C1 segment of cervical spinal cord (tissue), 14 donors: ENCODE measurements at regions not wholly inside any gene's neighbourhood (a gene's known extent, or its start where the extent isn't known, plus 50 kb on each side); places are given as distances from the start of the nearest gene placed in this dataset.

Experiments
- DNase-seq, 14 donors: peaks; one replicate each; lab custom pipeline; 2025; lab: John Stamatoyannopoulos, UW

GRCh38 chr13:64471916-64472315, 2758.2 kb downstream of the PCDH9 start:
- no peak for DNase-seq

- DNase-seq = no peak
These were observed 2759.4 kb downstream of the PCDH9 start for GRCh38 chr13:64470751-64471150.

GRCh38 chr13:64459778-64460177, 2770.4 kb downstream of the PCDH9 start:
- no peak for DNase-seq

GRCh38 chr13:64457976-64458375, 2772.2 kb downstream of the PCDH9 start:
- no peak for DNase-seq

- no peak for DNase-seq
These were observed 2775.0 kb downstream of the PCDH9 start for GRCh38 chr13:64455124-64455523.

- no peak for DNase-seq
These were observed 2776.3 kb downstream of the PCDH9 start for GRCh38 chr13:64453831-64454230.

GRCh38 chr13:64446372-64446771, 2783.8 kb downstream of the PCDH9 start:
- DNase-seq = no peak

GRCh38 chr13:64441740-64442139, 2788.4 kb downstream of the PCDH9 start:
- no peak for DNase-seq

- peak in 2 of 14 donors; percentile 1 to 20 for DNase-seq
These were observed 2792.1 kb downstream of the PCDH9 start for GRCh38 chr13:64438084-64438483.

- DNase-seq = no peak
These were observed 2800.4 kb downstream of the PCDH9 start for GRCh38 chr13:64429691-64430090.

GRCh38 chr13:64428196-64428595, 2801.9 kb downstream of the PCDH9 start:
- no peak for DNase-seq

- DNase-seq = no peak
These were observed 2806.7 kb downstream of the PCDH9 start for GRCh38 chr13:64423467-64423866.

- no peak for DNase-seq
These were observed 2810.0 kb downstream of the PCDH9 start for GRCh38 chr13:64420181-64420580.

- DNase-seq = no peak
These were observed 2812.6 kb downstream of the PCDH9 start for GRCh38 chr13:64417581-64417980.

- DNase-seq = no peak
These were observed 2815.8 kb downstream of the PCDH9 start for GRCh38 chr13:64414381-64414780.

- DNase-seq = no peak
These were observed 2816.6 kb downstream of the PCDH9 start for GRCh38 chr13:64413529-64413928.

GRCh38 chr13:64410276-64411053, 2819.7 kb downstream of the PCDH9 start:
- no peak for DNase-seq

GRCh38 chr13:64397701-64398100, 2832.4 kb downstream of the PCDH9 start:
- DNase-seq = no peak

- no peak for DNase-seq
These were observed 2852.5 kb downstream of the PCDH9 start for GRCh38 chr13:64377606-64378005.

GRCh38 chr13:64371461-64371860, 2858.7 kb downstream of the PCDH9 start:
- DNase-seq = no peak

GRCh38 chr13:64371045-64371444, 2859.1 kb downstream of the PCDH9 start:
- no peak for DNase-seq

GRCh38 chr13:64369121-64369520, 2861.0 kb downstream of the PCDH9 start:
- DNase-seq = no peak

GRCh38 chr13:64362564-64362963, 2867.6 kb downstream of the PCDH9 start:
- DNase-seq = no peak

- DNase-seq = no peak
These were observed 2882.5 kb downstream of the PCDH9 start for GRCh38 chr13:64347664-64348063.
